ENCODE measurements at regions not wholly inside any gene's neighbourhood (a gene's known extent, or its start where the extent isn't known, plus 50 kb on each side); places are given as distances from the start of the nearest gene placed in this dataset.
A peak's percentile ranks its signal among the peaks of the same experiment; 100 is the strongest.

DNA sequence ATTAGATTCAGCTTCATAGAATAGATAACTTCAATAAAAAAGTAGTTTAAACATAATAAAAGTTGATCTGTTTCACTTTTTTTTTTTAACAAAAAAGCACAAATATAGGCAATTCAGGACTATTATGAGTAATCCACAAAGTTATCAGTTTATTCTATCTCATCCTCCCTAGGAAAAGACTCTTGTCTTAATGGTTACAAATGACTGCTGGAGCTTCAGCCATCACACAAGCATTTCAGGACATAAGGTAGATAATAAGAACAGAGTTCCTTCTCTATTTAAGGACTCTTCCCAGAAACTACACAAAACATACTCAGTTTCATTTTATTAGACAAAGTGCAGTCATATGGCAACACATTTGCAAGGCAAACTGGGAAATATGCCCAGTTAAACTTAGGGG is 357.6 kb upstream of the SETBP1 start:
- Histone ChIP-seq H3K27me3 (no peaks in the 10 kb centered on the region), H3K36me3 (no peaks in the 10 kb centered on the region), H3K27ac (no peak overlapping the region), H3K9me3 (no peaks in the 10 kb centered on the region), H3K4me3 (no peak overlapping the region), H3K4me1 (peaks cover 0 to 4% (median 0%) of the 10 kb centered on the region in 4 donors)
- no peak for TF ChIP-seq POLR2A (IDR thresholded peaks at IDR 0.05)
- TF ChIP-seq EP300 (IDR thresholded peaks at IDR 0.05; ENCODE audit: low read depth) = no peak
- TF ChIP-seq, protein P1, sequence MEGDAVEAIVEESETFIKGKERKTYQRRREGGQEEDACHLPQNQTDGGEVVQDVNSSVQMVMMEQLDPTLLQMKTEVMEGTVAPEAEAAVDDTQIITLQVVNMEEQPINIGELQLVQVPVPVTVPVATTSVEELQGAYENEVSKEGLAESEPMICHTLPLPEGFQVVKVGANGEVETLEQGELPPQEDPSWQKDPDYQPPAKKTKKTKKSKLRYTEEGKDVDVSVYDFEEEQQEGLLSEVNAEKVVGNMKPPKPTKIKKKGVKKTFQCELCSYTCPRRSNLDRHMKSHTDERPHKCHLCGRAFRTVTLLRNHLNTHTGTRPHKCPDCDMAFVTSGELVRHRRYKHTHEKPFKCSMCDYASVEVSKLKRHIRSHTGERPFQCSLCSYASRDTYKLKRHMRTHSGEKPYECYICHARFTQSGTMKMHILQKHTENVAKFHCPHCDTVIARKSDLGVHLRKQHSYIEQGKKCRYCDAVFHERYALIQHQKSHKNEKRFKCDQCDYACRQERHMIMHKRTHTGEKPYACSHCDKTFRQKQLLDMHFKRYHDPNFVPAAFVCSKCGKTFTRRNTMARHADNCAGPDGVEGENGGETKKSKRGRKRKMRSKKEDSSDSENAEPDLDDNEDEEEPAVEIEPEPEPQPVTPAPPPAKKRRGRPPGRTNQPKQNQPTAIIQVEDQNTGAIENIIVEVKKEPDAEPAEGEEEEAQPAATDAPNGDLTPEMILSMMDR (IDR thresholded peaks at IDR 0.05) = no peak
- TF ChIP-seq POLR2AphosphoS5 (IDR thresholded peaks at IDR 0.05) = no peak
- in situ Hi-C loops (cut with MboI; ENCODE audit: low pct_ligation_motif_present in 1 of 4, low pct_unique_long_range_greater_than_20kb in 1 of 4, low sequenced_read_pairs in 3 of 4) (no loop called here), intact Hi-C loops (cut with DNase I; ENCODE audit: low total_unique reads) (no loop called here)
- no peak for DNase-seq

DNA sequence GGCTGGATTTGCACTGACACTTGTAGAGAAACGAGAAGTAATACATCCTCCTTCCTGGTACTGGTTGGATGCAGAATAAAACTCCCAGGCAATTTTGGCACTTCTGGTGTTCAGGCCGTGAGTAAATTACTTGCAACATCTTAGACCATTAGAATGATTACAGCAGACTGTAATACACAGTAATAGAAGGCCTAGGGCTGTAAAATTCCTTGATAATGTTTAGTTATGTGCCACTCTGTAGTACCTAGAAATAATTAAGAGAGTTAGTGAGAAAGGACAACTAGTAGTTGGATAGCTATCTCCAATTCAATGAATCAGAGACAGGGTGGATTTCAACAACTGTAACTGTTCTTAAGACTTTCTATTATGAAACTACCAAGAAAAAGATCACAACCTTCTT is 356.3 kb upstream of the SETBP1 start:
- 14 to 37% methylated on average over 2 of the region's 2 CpGs for WGBS, 2 donors (ENCODE audit: low coverage in 1 of 2)
- no peaks in the 10 kb centered on the region for H3K27me3 ChIP-seq
- in situ Hi-C loops (cut with MboI; ENCODE audit: low pct_ligation_motif_present in 1 of 4, low pct_unique_long_range_greater_than_20kb in 1 of 4, low sequenced_read_pairs in 3 of 4) (no loop called here), intact Hi-C loops (cut with DNase I; ENCODE audit: low total_unique reads) (no loop called here)
- DNase-seq = no peak
- no peaks in the 10 kb centered on the region for H3K9me3 ChIP-seq
- peaks cover 0 to 4% (median 0%) of the 10 kb centered on the region in 4 donors for H3K4me1 ChIP-seq
- no peak overlapping the region for H3K27ac ChIP-seq
- no peak overlapping the region for H3K4me3 ChIP-seq
- H3K36me3 ChIP-seq = no peaks in the 10 kb centered on the region
- TF ChIP-seq, protein P1 (IDR thresholded peaks at IDR 0.05) = no peak
- no peak for TF ChIP-seq EP300 (IDR thresholded peaks at IDR 0.05; ENCODE audit: low read depth)
- TF ChIP-seq POLR2AphosphoS5 (IDR thresholded peaks at IDR 0.05) = no peak
- no peak for TF ChIP-seq POLR2A (IDR thresholded peaks at IDR 0.05)

DNA sequence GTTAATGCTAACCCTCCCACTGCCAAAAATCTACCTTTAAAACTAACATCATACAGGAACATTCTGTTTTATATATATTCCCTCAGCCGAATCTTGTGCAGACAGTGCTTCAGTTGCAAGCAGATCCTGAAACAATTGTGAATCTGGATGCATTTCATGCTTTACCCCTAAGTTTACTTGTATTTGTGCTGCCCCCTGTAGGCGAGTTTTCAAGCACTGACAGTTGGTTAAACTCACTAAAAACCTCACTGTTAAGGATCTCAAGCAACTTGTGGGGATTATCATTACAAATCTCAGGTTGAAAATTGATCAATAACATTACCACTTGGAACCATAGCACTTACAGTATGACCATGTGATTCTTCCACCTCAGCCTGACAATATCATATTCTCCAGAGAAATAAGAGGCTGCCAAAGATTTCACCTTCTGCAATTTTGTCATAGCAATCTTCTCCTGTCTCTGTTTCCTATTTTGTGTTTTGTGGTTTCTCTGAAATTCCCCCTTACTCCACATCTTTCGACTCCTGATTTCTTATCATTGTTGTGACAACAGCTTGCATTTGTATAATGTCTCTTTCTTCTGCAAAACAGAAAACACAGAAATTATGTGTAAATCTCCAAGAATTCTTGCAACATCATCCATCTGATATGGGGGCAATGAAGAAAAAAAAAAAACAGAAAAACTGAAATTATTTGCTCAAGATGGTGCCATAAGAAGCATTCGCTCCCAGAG is 354.6 kb upstream of the SETBP1 start:
- WGBS, 2 donors (ENCODE audit: low coverage in 1 of 2) = 43 to 49% methylated on average over 3 to 4 of the region's 4 CpGs
- Histone ChIP-seq H3K27me3 (no peaks in the 10 kb centered on the region), H3K36me3 (no peaks in the 10 kb centered on the region), H3K9me3 (no peaks in the 10 kb centered on the region), H3K4me3 (no peak overlapping the region), H3K4me1 (peaks cover 0 to 4% (median 0%) of the 10 kb centered on the region in 4 donors), H3K27ac (no peak overlapping the region)
- intact Hi-C loops (cut with DNase I; ENCODE audit: low total_unique reads) (no loop called here), in situ Hi-C loops (cut with MboI; ENCODE audit: low pct_ligation_motif_present in 1 of 4, low pct_unique_long_range_greater_than_20kb in 1 of 4, low sequenced_read_pairs in 3 of 4) (loop anchor here in 1 of 4 donors (25.0 kb wide), 1 partner anchor 214 kb away; no protein-coding TSS in a partner anchor)
- DNase-seq = peak; percentile 66
- TF ChIP-seq, protein P1 (IDR thresholded peaks at IDR 0.05) = peak; percentile 44 to 60 (median 52)
- no peak for TF ChIP-seq POLR2A (IDR thresholded peaks at IDR 0.05)

DNA sequence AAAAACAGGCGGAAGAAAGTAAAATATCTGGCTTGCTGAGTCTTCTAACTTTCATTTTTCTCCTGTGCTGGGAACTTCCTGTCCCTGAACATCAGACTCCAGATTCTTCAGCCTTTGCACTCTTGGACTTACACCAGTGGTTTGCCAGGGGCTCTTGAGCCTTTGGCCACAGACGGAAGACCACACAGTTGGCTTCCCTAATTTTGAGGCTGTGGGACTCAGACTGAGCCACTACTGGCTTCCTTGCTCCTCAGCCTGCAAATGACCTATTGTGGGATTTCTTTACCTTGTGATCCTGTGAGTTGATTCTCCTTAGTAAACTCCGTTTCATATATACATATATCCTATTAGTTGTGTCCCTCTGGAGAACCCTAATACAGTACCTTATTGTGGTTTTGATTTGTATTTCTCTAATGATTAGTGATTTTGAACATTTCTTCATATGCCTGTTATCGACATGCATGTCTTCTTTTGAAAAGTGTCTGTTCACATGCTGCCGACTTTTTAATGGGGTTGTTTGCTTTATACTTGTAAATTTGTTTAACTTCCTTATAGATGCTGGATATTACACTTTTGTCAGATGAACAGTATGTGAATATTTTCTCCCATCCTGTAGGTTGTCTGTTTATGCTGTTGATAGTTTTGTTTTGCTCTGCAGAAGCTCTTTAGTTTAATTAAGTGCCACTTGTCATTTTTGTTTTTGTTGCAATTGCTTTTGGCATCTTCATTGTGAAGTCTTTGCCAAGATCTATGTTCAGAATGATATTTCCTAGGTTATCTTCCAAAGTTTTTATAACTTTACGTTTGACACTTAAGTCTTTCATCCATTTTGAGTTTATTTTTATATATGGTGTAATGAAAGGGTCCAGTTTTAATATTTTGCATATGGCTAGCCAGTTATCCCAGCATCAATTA is 348.8 kb upstream of the SETBP1 start:
- no peaks in the 10 kb centered on the region for H3K4me1 ChIP-seq
- H3K4me3 ChIP-seq = no peak overlapping the region
- DNase-seq = no peak
- intact Hi-C loops (cut with DNase I; ENCODE audit: low total_unique reads) (no loop called here), in situ Hi-C loops (cut with MboI; ENCODE audit: low pct_ligation_motif_present in 1 of 4, low pct_unique_long_range_greater_than_20kb in 1 of 4, low sequenced_read_pairs in 3 of 4) (loop anchor here in 1 of 4 donors (25.0 kb wide), 1 partner anchor 220 kb away; no protein-coding TSS in a partner anchor)
- H3K27ac ChIP-seq = no peak overlapping the region
- no peaks in the 10 kb centered on the region for H3K27me3 ChIP-seq
- 54 to 60% methylated on average over 5 to 6 of the region's 6 CpGs for WGBS, 2 donors (ENCODE audit: low coverage in 1 of 2)
- TF ChIP-seq POLR2A (IDR thresholded peaks at IDR 0.05) = no peak
- TF ChIP-seq, protein P1 (IDR thresholded peaks at IDR 0.05) = no peak
- TF ChIP-seq EP300 (IDR thresholded peaks at IDR 0.05; ENCODE audit: low read depth) = no peak
- no peak for TF ChIP-seq POLR2AphosphoS5 (IDR thresholded peaks at IDR 0.05)
- H3K36me3 ChIP-seq = no peaks in the 10 kb centered on the region
- H3K9me3 ChIP-seq = no peaks in the 10 kb centered on the region

Measured in transverse colon (tissue), 4 donors.